Stimulated activated CD8-positive, alpha-beta memory T cell treated with anti-CD3 and anti-CD28 coated beads, Interleukin-15, amount 100 ng/mL, for 48 hours (primary cell): ENCODE measurements at regions not wholly inside any gene's neighbourhood (a gene's known extent, or its start where the extent isn't known, plus 50 kb on each side); places are given as distances from the start of the nearest gene placed in this dataset.

Source experiments
- DNase-seq, 2 donors: peaks; one replicate each; pipeline ENCODE4 v3.0.0-alpha.2; 2020; ENCODE audit warnings: low read depth in 2 of 2

- DNase-seq: no peak
Observed at GRCh38 chr2:41881249-41881648, 166.6 kb upstream of the PKDCC start.

- no peak for DNase-seq
Observed at GRCh38 chr2:41884718-41885117, 163.1 kb upstream of the PKDCC start.

- DNase-seq: no peak
Observed at GRCh38 chr2:41886145-41886664, 161.6 kb upstream of the PKDCC start.

GRCh38 chr2:41886757-41887156 lies 161.1 kb upstream of the PKDCC start:
- no peak for DNase-seq

GRCh38 chr2:41890341-41890740 lies 157.5 kb upstream of the PKDCC start:
- no peak for DNase-seq

- DNase-seq: no peak
Observed at GRCh38 chr2:41892476-41892875, 155.3 kb upstream of the PKDCC start.

- no peak for DNase-seq
Observed at GRCh38 chr2:41894563-41895333, 153.1 kb upstream of the PKDCC start.

GRCh38 chr2:41895334-41895664 lies 152.5 kb upstream of the PKDCC start:
- no peak for DNase-seq

GRCh38 chr2:41896186-41896846 lies 151.5 kb upstream of the PKDCC start:
- peak in 1 of 2 donors; percentile 4 for DNase-seq

- DNase-seq: no peak
Observed at GRCh38 chr2:41899189-41899588, 148.6 kb upstream of the PKDCC start.

- no peak for DNase-seq
Observed at GRCh38 chr2:41900101-41900577, 147.7 kb upstream of the PKDCC start.

- no peak for DNase-seq
Observed at GRCh38 chr2:41902897-41903296, 144.9 kb upstream of the PKDCC start.

- DNase-seq: no peak
Observed at GRCh38 chr2:41903474-41904135, 144.2 kb upstream of the PKDCC start.

GRCh38 chr2:41904459-41904858 lies 143.4 kb upstream of the PKDCC start:
- DNase-seq: no peak

GRCh38 chr2:41905597-41906337 lies 142.1 kb upstream of the PKDCC start:
- no peak for DNase-seq

- no peak for DNase-seq
Observed at GRCh38 chr2:41906338-41906725, 141.5 kb upstream of the PKDCC start.

- DNase-seq: no peak
Observed at GRCh38 chr2:41907141-41907540, 140.7 kb upstream of the PKDCC start.

GRCh38 chr2:41907771-41908207 lies 140.0 kb upstream of the PKDCC start:
- no peak for DNase-seq

- DNase-seq: no peak
Observed at GRCh38 chr2:41908349-41908748, 139.5 kb upstream of the PKDCC start.

- DNase-seq: no peak
Observed at GRCh38 chr2:41909584-41909983, 138.2 kb upstream of the PKDCC start.

GRCh38 chr2:41910126-41910525 lies 137.7 kb upstream of the PKDCC start:
- no peak for DNase-seq

GRCh38 chr2:41911033-41911432 lies 136.8 kb upstream of the PKDCC start:
- no peak for DNase-seq
